Upper lobe of left lung (tissue), 6 donors: ENCODE measurements at regions not wholly inside any gene's neighbourhood (a gene's known extent, or its start where the extent isn't known, plus 50 kb on each side); places are given as distances from the start of the nearest gene placed in this dataset.
"Not testable (repeated sequence)": the region's sequence is repeated elsewhere in the genome, so short reads cannot be mapped to it uniquely, and the experiment has no call there.

Source experiments
- ATAC-seq, 2 donors: fragments of 200-7000 bp; cut with Tn5 transposase; one replicate each; pipeline ENCODE4 v1.9.1; 2022; ENCODE audit warnings: mild to moderate bottlenecking in 2 of 2, moderate library complexity in 2 of 2; ENCODE audit not compliant: low FRiP score in 2 of 2
- DNase-seq, 2 donors: peaks; one replicate each; pipeline ENCODE4 v3.0.0-alpha.2; 2019 to 2020
- H3K27ac ChIP-seq, 4 donors: fragments of 200-600 bp; sonication (generic); one replicate each; pipeline ENCODE4 v1.5.1; 2016 to 2019
- H3K27me3 ChIP-seq, 4 donors: fragments of 200-600 bp; sonication (generic); one replicate each; pipeline ENCODE4 v1.5.1; 2017 to 2019
- H3K36me3 ChIP-seq, 4 donors: fragments of 200-600 bp; sonication (generic); one replicate each; pipeline ENCODE4 v1.5.1; 2016 to 2019
- H3K4me1 ChIP-seq, 4 donors: fragments of 200-600 bp; sonication (generic); one replicate each; pipeline ENCODE4 v1.5.1; 2018 to 2019
- H3K4me3 ChIP-seq, 4 donors: fragments of 200-600 bp; sonication (generic); one replicate each; pipeline ENCODE4 v1.5.1; 2017 to 2019; ENCODE audit warnings: mild to moderate bottlenecking in 2 of 4, moderate library complexity in 1 of 4
- H3K9me3 ChIP-seq, 4 donors: fragments of 200-600 bp; sonication (generic); one replicate each; pipeline ENCODE4 v1.5.1; 2018 to 2019
- CTCF ChIP-seq, 6 experiments: fragments of 450-650 bp in 4 of 6; fragments of 200-600 bp in 2 of 6; sonication (generic) in 2 of 6; IDR thresholded peaks; one replicate each; pipeline ENCODE4 v1.5.1; 2016 to 2019; ENCODE audit warnings: antibody characterized with exemption in 6 of 6
- EP300 ChIP-seq, 4 donors: sonication (generic); formaldehyde crosslinking; IDR thresholded peaks; one replicate each; pipeline ENCODE4 v1.5.1; 2017; ENCODE audit warnings: antibody characterized with exemption in 4 of 4, control low read depth in 2 of 4
- POLR2A ChIP-seq, 4 donors: fragments of 450-650 bp; IDR thresholded peaks; one replicate each; pipeline ENCODE4 v1.5.1; 2016 to 2017; ENCODE audit warnings: antibody characterized with exemption in 4 of 4, mild to moderate bottlenecking in 2 of 4
- POLR2AphosphoS5 ChIP-seq, 2 donors: sonication (generic); formaldehyde crosslinking; IDR thresholded peaks; one replicate each; pipeline ENCODE4 v1.5.1; 2017; ENCODE audit warnings: antibody characterized with exemption in 2 of 2
- WGBS, 2 donors: methylation state at CpG; one replicate each; pipeline ENCODE4 v1.1.5; 2017 to 2018; 5-methylcytosine and 5-hydroxymethylcytosine counted together
- donor health status: DM: no; HTN: no; CAD: no; lungs with moderate emphysema.
- donor health status: DM: no; HTN: yes; CAD: no; lungs with severe emphysema.

GRCh38 chr5:39758426-39758825 lies 333.6 kb upstream of the DAB2 start:
- Histone ChIP-seq H3K27me3 (no peaks in the 10 kb centered on the region), H3K4me1 (no peaks in the 10 kb centered on the region), H3K4me3 (no peak overlapping the region), H3K9me3 (no peaks in the 10 kb centered on the region), H3K27ac (no peak overlapping the region), H3K36me3 (no peaks in the 10 kb centered on the region)
- ATAC-seq (no peak), DNase-seq (no peak)
- no peak for TF ChIP-seq EP300 (IDR thresholded peaks at IDR 0.05)
- no peak for TF ChIP-seq CTCF (IDR thresholded peaks at IDR 0.05)
- TF ChIP-seq POLR2A (IDR thresholded peaks at IDR 0.05), result no peak
- TF ChIP-seq POLR2AphosphoS5 (IDR thresholded peaks at IDR 0.05), result no peak
- 71 to 76% methylated on average over 3 of the region's 3 CpGs for WGBS, 2 donors

GRCh38 chr5:39757131-39757530 lies 332.4 kb upstream of the DAB2 start:
- H3K27me3 ChIP-seq, result no peaks in the 10 kb centered on the region
- no peaks in the 10 kb centered on the region for H3K4me1 ChIP-seq
- no peak overlapping the region for H3K27ac ChIP-seq
- DNase-seq (no peak), ATAC-seq (no peak)
- no peak overlapping the region for H3K4me3 ChIP-seq
- 74 to 78% methylated on average over 1 of the region's 1 CpG for WGBS, 2 donors
- TF ChIP-seq POLR2AphosphoS5 (IDR thresholded peaks at IDR 0.05) (no peak), CTCF (IDR thresholded peaks at IDR 0.05) (no peak), EP300 (IDR thresholded peaks at IDR 0.05) (no peak), POLR2A (IDR thresholded peaks at IDR 0.05) (no peak)
- H3K9me3 ChIP-seq, result no peaks in the 10 kb centered on the region
- no peaks in the 10 kb centered on the region for H3K36me3 ChIP-seq

- no peaks in the 10 kb centered on the region for H3K36me3 ChIP-seq
- H3K4me3 ChIP-seq, result no peak overlapping the region
- peak in 1 of 2 donors; percentile 46 for ATAC-seq
- no peaks in the 10 kb centered on the region for H3K4me1 ChIP-seq
- no peak for TF ChIP-seq CTCF (IDR thresholded peaks at IDR 0.05)
- H3K27me3 ChIP-seq, result no peaks in the 10 kb centered on the region
- H3K27ac ChIP-seq, result no peak overlapping the region
- no peaks in the 10 kb centered on the region for H3K9me3 ChIP-seq
- DNase-seq, result no peak
These were observed 331.2 kb upstream of the DAB2 start for GRCh38 chr5:39755986-39756385.

- H3K27me3 ChIP-seq, result no peaks in the 10 kb centered on the region
- H3K27ac ChIP-seq, result no peak overlapping the region
- DNase-seq (no peak), ATAC-seq (no peak)
- no peaks in the 10 kb centered on the region for H3K4me1 ChIP-seq
- no peaks in the 10 kb centered on the region for H3K36me3 ChIP-seq
- H3K4me3 ChIP-seq, result no peak overlapping the region
- no peak for TF ChIP-seq POLR2A (IDR thresholded peaks at IDR 0.05)
- TF ChIP-seq EP300 (IDR thresholded peaks at IDR 0.05), result no peak
- no peaks in the 10 kb centered on the region for H3K9me3 ChIP-seq
These were observed 330.7 kb upstream of the DAB2 start for GRCh38 chr5:39755452-39755851.

DNA sequence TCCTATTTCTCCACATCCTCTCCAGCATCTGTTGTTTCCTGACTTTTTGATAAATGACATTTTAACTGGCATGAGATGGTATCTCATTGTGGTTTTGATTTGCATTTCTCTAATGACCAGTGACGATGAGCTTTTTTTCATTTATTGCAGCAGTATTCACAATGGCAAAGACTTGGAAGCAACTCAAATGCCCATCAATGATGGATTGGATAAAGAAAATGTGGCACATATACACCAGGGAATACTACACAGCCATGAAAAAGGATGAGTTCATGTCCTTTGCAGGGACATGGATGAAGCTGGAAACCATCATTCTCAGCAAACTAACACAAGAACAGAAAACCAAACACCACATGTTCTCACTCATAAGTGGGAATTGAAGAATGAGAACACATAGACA lies 329.0 kb upstream of the DAB2 start:
- not testable (repeated sequence) for H3K4me3 ChIP-seq, H3K9me3 ChIP-seq, H3K36me3 ChIP-seq, H3K27me3 ChIP-seq, H3K27ac ChIP-seq, H3K4me1 ChIP-seq, ATAC-seq, DNase-seq
- 81 to 84% methylated on average over 1 of the region's 1 CpG for WGBS, 2 donors

DNA sequence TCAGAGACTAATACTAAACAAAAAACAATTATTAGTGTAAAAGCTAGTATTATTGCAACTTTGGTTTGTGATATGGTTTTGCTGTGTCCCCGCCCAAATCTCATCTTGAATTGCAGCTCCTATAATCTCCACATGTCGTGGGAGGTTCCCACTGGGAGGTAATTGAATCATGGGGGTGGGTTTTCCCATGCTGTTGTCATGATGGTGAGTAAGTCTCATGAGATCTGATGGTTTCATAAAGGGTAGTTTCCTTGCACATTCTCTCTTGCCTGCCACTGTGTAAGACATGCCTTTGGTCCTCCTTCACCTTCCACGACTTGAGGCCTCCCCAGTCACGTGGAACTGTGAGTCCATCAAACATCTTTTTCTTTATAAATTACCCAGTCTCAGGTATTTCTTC lies 325.9 kb upstream of the DAB2 start:
- H3K4me1 ChIP-seq, result no peaks in the 10 kb centered on the region
- no peaks in the 10 kb centered on the region for H3K9me3 ChIP-seq
- TF ChIP-seq POLR2A (IDR thresholded peaks at IDR 0.05), result no peak
- TF ChIP-seq POLR2AphosphoS5 (IDR thresholded peaks at IDR 0.05), result no peak
- TF ChIP-seq EP300 (IDR thresholded peaks at IDR 0.05), result no peak
- no peak for TF ChIP-seq CTCF (IDR thresholded peaks at IDR 0.05)
- no peak overlapping the region for H3K27ac ChIP-seq
- DNase-seq (no peak), ATAC-seq (no peak)
- no peaks in the 10 kb centered on the region for H3K36me3 ChIP-seq
- 83 to 85% methylated on average over 4 of the region's 4 CpGs for WGBS, 2 donors
- H3K27me3 ChIP-seq, result no peaks in the 10 kb centered on the region
- H3K4me3 ChIP-seq, result no peak overlapping the region
